ENCODE measurements at regions not wholly inside any gene's neighbourhood (a gene's known extent, or its start where the extent isn't known, plus 50 kb on each side); places are given as distances from the start of the nearest gene placed in this dataset.

DNA sequence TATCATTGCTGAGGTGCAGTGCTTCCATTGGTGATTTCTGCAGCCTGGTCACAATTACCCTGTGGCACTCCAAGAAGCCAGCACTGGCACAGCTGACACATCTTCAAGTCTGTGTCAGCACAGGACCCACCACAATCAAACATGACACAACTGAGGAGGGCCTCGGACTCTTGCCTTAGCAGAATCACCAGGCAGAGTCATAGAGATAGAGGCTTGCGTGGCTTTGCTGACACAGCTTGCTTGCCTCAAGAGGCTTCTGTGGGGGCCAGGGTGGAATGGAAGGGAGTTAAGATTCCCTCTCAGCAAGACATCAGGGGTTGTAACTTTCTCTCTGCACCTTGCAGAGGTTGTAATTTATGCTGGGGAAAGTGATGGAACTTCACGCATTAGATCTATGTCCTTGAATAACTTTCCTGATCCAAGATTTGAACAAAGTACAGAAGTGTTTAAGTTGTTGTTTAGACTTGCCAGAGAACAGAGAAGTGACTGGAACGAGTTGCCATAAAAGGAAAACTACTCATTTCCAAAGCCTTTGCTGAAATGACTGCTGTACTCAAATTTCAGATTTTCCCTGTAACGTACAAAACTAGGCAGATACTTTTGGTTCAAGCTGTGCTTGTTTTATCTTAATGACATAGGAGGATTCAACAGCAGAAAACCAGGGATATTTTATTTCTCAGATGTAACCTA lies 170.7 kb downstream of the DIPK2A start:
- DNase-seq, result no peak

DNA sequence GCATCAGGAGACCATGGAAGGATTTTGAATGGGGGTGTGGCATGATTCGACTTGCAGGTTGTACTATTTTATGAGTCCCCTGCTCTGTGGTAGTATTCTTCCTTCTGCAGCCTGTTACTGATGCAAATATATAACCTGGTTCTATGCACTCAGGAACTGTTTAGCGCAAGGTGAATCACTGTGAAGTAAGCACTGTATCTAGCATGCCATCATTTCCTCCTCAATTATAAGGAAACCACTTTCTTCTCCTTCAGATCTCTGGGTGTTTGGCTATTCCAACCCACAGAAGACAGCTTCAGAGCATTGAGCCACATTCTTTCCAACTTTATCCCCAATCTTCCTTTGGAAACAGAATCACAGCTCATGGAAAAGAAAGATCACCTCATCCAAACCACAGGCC lies 176.7 kb downstream of the DIPK2A start:
- DNase-seq, result no peak

DNA sequence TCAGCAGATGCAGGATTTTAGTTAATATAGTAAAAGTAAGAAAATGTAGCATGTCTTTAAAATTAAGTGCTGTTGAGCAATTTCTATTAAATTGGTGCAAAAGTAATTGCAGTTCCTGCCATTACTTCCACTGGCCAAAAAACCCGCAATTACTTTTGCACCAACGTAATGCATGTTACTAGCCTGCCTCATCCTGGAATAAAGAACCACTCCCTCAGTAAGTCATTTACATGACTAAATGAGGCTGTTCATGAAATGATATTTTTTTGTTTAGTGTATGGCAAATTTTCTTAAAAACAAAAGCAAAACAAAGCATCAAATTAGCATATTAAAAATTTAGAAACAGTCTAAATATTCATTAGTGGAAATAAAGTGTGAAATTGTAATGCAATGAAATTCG lies 180.4 kb downstream of the DIPK2A start:
- no peak for DNase-seq

DNA sequence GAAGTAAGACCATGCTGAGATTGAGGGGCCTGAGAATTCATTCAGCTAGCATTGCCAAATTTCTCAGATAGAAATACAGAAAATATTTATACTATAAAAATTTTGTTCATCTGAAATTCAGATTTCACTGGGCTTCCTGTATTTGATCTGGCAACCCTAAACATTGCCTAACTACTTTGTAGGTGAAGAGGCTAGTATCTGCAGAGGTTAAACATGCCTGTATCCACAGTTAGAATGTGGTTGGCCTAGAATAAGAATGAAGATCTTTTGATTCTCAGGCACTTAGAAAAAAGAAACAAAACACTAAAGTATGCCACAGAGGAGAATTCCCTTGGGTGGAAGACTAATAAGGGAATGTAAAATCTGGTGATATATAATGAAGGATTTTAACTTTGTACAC lies 189.0 kb downstream of the DIPK2A start:
- no peak for DNase-seq

DNA sequence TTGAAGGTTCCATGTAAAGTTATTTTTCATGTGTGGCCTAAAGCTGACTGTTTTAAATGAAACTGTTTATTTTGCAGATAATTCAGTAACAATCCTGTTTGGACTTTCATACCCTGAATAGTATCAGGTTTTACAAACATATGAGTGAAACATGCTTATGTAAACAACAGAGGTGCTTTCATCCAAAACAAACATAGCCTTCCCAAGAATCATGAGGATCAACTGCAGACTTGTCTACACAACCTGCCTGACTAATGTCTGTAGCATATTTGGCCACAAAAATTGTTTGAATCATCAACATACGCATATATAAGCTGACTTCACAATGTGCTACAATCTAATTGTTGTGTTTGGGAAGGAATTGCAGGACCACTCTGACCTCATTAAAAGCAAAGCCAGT lies 190.4 kb downstream of the DIPK2A start:
- DNase-seq, result no peak

DNA sequence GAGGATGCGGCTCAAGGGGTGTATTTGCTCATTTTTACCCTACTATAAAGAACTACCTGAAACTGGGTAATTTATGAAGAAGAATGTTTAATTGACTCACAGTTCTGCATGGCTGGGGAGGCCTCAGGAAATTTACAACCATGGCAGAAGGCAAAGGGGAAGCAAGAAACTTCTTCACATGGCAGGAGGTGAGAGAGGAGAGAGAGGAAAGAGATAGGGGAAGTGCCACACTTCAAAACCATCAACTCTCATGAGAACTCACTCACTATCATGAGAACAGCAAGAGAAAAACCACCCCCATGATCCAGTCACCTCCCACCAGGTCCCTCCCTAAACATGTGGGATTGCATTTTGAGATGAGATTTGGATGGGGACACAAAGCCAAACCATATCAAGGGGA lies 192.7 kb downstream of the DIPK2A start:
- DNase-seq, result no peak

DNA sequence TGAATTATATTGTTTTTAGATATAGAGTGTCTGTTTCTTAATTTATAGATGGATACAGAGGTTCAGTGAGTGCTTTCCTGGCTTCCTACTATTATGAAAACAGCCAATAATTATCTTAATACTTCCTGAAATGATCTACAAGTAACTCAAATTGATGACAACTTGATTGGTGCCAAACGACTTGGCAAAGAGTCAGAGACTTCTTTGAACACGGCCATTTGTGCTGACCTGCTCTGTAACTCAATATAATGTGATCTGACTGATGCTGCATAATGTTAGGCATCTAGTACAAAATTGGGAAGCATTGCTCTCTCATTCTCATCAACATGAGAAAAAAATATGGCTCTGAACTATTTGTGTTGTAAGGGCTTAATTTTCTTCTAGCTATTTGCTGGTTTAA lies 193.9 kb downstream of the DIPK2A start:
- DNase-seq, result no peak

DNA sequence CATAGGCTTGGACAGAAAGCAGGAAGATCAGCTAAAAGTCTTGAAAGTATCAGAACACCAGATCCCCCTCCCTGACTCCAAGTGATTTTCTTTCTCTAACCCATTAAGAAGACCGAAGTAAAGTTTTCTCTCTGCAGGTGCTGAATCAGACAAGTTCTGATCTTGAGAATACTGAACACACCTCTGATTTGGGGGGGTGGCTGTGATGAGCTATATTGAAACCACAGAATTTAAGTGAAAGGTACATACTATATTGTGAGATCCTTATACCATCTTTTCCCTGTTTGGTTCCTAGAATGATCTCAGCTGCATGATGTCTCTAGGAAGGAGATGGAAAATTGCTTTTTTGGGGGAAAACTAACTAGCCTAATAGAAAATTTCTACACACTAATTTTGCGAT lies 196.0 kb downstream of the DIPK2A start:
- no peak for DNase-seq

DNA sequence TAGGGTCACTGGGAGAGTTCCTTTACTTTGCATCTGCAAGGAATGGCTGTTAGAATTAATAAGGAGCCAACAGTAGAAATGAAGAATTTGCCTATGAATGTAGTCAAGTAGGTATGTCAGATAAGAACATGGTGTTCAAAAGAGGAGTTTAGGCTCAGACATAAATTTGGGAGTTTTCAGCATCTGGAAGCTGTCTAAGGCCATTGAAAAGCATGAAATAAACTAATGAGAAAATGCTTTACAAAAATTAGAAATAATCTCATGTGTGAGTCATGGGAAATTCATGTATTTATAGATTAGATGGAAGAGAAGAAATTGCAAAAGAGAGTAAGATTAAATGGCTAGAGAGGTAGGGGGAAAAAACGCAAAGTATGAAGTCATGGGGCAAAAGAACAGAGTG lies 201.9 kb downstream of the DIPK2A start:
- DNase-seq, result no peak

DNA sequence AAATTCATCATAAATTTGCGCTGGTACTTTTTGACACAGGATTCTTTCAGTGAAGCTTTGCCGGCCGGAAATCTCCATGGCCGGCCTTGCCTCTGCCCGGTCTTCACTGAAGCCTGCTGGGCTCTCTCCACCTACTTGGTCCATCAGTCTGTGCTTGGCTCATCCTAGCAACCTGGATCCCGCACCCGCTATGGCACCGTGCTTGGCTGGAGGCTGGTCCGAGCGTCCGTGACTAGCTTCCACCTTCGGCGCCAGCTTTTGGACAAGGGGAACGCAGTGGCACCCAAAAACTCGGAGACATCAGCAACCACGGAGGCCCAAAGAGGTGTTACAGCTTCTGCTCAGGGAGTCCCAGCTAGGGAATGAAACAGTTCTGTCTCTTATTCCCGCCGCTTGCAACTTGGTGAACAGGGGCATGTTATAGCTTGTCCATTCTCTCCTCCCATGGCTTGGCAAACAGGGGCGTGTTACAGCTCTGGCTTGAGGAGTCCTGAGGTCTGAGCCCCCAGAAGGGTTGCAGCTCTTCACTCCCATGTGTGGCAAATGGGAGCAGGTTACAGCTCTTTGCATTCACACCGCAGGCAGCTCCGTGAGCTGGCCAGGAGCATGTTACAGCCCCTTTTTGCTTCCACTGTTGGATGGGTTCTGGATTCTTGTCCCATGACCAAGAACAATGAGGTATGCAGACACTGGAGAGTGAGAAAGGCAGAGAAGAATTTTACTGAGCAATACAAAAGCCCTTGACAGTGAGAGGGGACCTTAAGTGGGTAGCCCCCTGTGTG lies 204.2 kb downstream of the DIPK2A start:
- no peak for DNase-seq

DNA sequence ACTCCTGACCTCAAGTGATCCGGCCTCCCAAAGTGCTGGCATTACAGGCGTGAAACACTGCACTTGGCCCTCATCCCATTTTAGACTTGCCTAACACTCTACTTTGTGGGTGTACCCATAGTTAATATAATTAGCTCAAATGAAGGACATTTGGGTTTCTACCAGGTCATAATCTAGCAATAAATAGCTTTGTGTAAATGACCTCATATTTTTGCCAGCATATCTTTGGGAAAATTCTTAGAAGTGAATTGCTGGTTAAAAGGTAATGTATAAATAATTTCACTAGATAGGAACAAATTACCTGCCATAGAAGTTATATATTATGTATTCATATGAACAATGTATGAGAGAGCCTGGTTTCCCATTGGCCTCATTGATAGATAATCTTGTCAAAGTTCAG lies 206.0 kb downstream of the DIPK2A start:
- no peak for DNase-seq

DNA sequence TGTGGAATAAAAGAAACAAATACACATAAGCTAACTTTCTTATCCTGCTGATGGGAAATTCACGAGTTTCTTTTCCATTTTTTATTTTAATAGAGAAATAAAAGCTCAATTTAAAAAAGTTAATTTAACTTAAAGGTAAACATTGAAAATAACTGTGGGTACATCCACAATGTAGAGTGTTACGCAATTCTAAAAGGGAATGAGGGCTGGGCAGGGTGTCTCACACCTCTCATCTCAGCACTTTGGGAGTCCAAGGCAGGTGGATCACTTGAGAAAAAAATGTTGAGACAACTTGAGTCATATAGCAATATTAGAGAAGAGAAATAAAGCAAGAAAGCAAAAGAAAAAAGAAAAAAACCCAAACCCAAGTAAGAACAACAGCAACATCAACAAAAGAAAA lies 207.0 kb downstream of the DIPK2A start:
- DNase-seq, result no peak

DNA sequence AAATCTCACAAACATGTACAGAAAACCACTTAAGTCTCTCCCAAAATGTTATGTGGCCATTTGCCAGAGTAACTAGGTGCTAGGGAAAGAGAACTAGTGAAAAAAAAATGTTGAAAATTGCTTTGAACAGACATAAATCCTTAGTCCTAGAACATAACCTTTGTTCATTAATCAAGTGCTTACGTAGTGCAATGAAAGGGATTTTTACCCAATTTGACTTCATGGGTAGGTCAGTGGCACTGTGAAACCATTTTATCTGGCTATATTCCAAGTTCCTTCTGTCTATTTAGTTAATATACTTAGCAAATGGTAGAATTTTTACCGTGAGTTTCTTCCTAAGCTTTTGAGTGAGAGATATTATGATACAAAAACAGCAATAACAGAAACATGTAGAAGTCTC lies 209.4 kb downstream of the DIPK2A start:
- no peak for DNase-seq

DNA sequence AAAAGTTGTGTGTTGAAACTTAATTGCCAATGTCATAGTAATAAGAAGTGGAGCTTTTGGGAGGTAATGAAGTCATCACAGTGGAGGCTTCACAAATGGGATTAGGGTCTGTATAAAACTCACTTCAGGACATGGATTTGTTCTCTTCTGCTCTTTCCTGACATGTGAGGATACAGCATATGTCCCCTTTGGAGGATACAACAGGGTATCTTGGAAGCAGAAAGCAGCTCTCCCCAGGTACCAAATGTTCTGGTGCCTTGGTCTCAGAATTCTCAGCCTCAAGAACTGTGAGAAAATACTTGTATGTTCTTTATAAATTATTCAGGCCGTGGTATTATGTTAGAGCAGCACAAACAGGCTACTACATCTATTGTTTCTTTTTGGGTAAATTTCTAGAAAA lies 210.9 kb downstream of the DIPK2A start:
- DNase-seq, result no peak

DNA sequence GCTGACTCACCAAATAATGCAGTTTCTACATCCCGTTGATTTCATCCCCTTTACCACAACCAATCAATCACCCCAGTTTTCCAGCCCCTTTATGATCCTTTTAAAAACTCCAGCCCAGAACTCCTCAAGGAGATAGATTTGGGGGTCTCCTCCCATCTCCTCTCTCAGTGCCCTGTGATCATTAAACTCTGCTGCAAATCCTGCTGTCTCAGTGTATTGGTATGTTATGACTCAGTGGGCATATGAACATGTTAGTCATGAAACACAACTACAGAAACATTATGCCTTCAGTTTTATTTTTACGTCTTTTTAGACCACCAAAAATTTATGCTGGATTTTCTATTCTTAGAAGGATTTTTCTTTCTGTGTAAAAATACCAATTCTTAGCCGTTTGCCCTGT lies 213.7 kb downstream of the DIPK2A start:
- no peak for DNase-seq

DNA sequence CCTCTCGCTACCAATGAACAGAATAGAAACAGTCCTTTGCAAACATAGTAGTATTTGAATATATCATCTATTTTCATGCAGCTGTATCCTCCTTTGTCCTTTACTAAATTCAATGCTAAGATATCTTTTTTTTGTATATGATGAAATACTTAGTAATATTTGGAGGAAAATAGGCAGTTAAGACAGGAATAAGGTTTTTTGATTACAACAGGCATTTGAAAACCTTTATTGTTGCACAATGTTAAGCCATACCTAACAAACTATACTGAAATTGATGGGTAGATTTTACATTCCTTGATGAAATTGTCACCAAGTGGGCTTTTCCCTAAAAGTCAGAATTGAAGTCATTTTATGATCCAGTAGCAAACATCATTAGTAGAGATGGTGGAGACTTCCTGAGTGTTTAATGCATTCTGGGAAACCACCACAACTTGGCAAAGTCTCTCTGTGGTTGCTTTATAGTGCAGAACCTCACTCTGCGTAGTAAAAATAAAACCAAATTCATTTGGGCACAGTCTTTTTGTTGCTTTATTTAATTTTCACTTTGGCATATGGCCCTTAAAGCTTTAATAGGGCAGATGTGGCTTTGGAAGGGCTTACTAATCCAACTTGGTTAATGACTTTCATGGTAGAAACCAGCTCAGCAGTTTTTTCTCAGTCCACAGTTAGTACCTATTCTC lies 216.0 kb downstream of the DIPK2A start:
- no peak for DNase-seq

DNA sequence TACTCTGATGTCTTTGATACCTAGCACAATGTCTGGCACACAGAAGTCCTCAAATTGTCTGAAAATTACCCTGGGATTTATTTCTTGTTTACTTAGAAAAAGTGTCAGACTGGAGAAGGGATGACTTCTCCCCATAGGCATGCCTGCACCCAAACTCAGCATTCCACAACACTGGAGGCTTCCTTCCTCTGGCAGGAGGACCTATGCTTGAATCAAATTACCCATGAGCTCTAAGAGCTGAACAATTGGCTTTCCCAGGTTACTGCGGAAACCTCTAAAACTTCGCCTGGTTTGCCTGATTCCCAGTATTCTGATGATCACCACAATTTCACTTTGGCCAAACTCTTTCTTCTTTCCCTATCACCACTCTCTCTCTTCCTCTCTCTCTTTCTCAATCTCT lies 217.4 kb downstream of the DIPK2A start:
- DNase-seq, result no peak

DNA sequence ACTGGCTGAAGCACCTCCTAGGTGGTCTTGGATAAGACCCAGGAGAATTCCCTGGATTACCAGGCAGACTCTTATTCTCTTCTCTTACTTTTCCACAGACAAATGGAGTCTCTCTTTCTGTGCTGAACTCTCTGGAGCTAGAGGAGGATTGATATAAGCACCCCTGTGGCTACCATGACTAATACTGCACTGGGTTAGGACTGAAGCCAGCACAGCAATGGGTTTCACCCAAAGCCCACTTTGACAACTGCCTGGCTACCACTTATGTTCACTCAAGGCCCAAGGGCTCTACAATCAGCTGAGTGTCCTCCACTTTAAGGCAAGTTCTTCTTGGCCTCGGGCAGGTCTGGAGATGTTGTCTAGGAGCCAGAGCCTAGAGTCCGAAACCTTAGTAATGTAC lies 225.5 kb downstream of the DIPK2A start:
- no peak for DNase-seq

DNA sequence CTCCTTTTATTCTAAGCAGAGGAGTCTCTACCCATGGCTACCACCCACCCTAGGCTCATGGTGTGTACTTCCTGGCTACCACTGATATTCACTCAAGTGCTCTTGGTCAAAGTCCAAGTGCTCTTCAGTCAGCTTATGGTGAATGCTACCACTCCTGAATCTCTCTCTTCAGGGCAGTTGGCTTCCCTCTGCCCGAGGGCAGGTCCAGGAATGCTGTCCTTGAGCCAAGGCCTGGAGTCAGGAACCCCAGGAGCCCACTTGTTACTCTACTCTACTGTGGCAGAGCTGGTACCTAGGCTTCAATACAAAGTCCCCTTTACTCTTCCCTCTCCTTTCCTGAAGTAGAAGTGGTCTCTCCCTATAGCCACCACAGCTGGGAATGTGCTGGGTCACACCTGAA lies 226.0 kb downstream of the DIPK2A start:
- no peak for DNase-seq

DNA sequence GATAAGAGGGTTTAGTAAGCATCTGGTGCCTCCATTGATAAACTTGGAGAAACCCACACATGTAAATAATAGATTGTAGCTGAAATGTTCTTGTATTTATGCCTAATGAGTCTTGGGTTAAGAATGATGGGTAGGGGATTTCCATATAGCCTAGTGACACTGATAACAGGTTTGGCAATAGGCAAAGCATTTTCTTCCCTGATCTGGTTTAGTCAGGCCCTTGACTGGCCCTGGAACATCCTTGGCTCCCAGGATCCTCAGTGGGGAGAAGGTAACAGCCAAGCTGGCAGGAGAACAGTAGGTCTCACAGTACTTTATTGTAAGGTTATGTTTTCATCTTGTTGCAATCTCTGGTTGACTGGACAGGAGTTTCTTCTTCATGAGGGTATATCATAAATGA lies 228.4 kb downstream of the DIPK2A start:
- DNase-seq, result no peak

DNA sequence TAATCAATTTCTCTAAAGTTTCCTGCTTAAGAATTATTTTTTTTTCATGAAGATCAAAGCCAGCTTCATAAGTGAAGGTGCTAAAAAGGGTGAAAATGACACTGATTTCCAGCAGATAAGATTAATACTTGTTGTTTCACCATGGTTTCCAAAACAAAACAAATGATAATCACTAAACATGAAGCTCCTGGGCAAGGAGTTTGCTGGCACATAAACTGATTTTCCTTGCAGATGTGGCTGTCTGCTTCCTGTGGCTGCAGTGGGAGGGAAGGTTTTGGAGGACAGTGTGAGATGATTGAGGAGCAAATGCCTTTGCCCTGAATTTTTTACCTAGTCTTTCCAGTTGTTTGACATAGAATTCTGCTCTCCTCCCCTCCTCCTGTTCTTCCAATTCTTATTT lies 228.8 kb downstream of the DIPK2A start:
- no peak for DNase-seq

DNA sequence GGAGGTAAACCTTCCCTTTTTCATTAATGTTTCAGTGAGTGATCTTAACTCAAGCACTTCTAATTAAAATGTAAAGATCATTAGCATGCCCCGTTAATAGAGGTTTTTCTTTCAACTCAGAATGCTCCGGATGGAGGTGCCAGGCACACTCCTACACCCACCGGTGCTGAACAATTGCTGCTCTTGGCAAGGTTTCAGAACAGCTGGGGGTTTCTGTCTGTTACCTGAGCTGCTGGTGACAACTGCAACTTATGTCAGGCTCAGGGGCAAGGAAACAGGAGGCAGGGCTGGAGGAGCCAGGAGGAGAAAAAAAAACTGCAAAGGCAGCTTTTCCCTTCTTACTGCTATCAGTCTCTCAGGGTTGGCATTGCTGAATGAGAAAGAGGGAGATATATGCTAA lies 250.1 kb downstream of the DIPK2A start:
- DNase-seq, result no peak

DNA sequence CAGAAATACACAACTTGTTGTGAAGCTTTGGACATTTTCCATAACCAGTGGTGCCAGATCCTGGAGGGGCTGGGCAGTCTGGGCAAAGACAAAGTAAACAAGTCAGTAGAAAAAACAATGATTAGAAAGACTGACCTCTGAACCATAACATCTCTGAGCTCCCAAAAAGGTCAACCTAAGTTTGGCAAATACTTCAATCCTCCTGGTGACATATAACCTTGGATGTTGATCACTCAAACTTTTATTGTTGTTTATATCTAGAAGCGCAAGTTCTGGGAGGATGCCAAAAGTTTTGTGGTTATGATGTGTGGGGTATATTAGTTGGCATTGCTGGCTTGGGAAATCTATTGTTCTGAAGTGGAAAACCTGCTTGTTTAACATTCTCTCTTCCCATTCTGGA lies 257.7 kb downstream of the DIPK2A start:
- DNase-seq, result no peak

DNA sequence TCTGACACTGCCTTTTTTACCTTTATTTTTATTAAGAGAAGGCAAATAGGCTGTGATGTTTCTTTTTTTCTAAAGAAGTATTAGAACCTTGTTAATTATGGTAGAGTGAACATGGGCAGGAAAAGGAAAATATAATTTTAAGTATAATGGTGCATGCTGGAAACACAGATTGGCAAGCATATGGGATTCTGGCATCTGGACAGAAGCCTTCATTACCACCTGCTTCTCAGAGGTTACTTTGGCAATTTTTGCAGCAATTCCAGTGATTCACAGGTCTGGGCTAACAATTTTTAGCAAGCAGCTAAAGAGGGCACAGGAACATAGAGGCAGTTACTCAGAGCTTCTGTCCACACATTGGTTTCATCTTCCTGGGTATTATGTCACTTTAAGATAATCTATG lies 258.3 kb downstream of the DIPK2A start:
- no peak for DNase-seq

Measured in CD4-positive, alpha-beta T cell treated with Interleukin-15 for 1 hour (primary cell).